GM12872 (cell line): ENCODE measurements at regions not wholly inside any gene's neighbourhood (a gene's known extent, or its start where the extent isn't known, plus 50 kb on each side); places are given as distances from the start of the nearest gene placed in this dataset.

ENCODE experiments used
- CTCF ChIP-seq: IDR thresholded peaks from 3 replicates; pipeline ENCODE4 v1.5.1; 2011; ENCODE audit warnings: low read depth, mild to moderate bottlenecking, low read length, moderate library complexity; ENCODE audit not compliant: insufficient read depth

DNA sequence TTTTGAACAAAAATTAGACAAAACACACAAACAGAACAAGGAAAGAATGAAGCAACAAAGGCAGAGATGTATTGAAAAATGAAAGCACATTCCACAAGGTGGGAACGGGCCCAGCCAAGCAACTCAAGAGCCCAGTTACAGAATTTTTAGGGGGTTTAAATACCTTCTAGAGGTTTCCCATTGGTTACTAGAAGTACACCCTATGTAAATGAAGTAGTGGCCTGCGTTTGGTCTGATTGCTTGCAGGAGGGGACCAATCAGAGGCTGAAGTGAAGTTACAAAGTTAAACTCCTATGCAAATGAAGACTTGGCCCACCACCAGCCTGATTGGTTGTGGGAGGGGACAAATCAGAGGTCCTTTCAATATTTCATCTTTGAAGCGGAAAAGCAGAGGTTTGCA is 593.7 kb upstream of the MMS22L start:
- TF ChIP-seq CTCF, result no peak

- TF ChIP-seq CTCF, result no peak
Observed at GRCh38 chr6:97882755-97883154, 599.7 kb upstream of the MMS22L start.

DNA sequence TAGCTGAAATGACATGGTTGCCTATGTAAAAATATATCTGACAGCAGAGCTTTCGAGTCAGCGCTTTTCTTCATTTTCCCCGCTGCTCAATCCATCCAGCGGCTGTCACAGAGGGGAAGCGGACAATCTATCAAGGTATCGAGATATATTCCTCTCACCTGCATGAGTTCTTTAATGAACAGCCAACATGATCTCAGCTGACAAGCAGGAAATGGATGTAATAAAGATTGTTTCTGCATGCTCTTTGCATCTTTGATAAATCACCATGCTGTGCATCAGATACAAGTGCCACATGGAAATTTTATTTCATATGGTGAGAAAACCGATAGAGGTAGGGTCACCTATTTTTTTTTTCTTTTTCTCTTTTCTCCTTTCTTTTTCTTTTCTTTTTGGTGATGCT is 602.3 kb upstream of the MMS22L start:
- TF ChIP-seq CTCF, result no peak

DNA sequence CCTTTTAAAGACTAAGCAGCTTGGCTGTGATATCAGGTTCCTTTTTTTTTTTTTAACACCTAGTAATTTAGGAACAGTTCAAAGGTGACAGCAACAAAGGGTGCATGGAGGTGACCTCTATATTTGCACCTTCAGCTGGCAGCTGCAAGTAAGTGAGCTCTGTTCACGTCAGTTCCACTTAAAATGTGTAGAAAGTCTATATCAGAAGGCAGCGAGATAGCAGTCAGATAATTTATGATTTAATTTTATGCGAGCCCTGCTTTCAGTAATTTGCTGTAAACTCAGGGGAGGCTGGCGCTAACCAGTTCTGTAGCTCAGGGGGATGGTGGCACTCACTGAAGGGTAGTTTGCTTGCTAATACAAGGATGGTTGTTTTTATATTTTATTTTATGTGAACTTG is 602.8 kb upstream of the MMS22L start:
- TF ChIP-seq CTCF, result no peak

DNA sequence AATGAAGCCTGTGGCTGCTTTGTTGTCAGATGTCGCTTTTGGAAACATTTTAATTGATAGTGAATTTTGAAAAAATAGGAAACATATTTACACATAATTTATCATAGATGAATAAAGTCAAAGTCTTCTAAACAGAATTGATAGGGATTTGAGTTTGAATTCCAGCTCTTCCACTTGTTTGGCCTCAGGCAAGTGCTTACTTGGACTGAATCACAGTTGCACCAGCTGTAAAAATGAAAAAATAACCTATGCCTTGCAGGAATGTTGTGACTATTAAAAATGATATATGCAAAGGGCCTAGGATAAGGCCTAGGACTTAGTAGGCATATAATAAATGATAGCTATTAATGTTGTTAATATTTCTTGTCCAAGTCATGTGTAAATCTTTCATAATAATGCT is 618.5 kb upstream of the MMS22L start:
- TF ChIP-seq CTCF, result no peak

GRCh38 chr6:97909380-97909779 is 626.4 kb upstream of the MMS22L start:
- TF ChIP-seq CTCF, result no peak

DNA sequence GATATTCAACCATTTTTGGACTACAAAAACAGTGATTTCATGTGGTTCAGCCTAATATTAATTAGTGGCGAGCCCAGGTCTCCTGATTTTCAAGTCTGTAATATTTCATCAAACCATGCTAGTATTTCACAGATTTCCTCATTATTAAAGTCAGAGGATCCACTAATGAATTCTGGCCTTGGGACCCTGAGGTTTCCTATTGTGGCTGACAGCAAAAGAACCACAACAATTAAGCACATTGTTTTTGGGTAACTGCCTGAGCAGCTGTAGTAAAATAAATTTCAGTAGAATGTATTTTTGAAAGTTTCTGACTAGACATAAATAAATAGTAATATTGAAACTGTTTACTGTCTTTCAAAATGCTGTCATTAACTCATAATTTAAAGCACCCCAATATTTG is 630.7 kb upstream of the MMS22L start:
- no peak for TF ChIP-seq CTCF

GRCh38 chr6:97914912-97915311 is 631.9 kb upstream of the MMS22L start:
- TF ChIP-seq CTCF, result no peak
